ENCODE measurements at regions not wholly inside any gene's neighbourhood (a gene's known extent, or its start where the extent isn't known, plus 50 kb on each side); places are given as distances from the start of the nearest gene placed in this dataset.

DNA sequence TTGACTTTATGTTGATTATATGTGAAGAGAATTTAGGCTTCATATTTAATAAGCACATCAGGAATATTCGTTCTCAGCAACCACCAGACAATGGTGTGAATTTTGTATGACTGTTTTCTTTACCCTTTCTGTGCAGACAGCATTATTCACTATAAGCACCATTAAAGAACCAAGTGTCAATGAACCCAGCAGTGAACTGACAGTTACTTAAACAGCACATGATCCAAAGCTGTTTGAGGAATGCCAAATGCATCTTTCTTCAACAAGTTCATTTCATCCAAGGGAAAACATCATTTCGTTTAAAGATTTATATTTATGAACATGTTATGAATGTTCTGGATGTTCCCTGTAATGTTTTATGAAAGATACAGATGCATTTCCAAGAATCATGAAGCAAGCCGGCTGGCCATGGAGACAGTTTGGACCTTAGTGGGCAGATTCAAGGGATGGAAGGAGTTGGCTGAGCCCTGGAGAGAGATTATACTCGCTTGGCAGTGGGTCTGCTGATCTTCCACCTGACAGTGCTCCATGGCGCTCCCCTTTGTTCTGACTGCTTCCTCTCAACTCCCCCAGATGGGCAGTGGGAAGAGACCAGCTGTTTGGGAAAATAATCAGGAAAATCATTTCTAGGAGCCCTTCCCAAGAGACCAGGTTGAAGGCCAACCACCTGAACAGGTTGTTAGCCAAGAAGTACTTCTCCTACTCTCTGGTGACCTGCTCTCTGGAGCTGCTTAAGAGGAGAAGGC lies 326.0 kb upstream of the RSPO3 start:
- TF ChIP-seq, protein P1, sequence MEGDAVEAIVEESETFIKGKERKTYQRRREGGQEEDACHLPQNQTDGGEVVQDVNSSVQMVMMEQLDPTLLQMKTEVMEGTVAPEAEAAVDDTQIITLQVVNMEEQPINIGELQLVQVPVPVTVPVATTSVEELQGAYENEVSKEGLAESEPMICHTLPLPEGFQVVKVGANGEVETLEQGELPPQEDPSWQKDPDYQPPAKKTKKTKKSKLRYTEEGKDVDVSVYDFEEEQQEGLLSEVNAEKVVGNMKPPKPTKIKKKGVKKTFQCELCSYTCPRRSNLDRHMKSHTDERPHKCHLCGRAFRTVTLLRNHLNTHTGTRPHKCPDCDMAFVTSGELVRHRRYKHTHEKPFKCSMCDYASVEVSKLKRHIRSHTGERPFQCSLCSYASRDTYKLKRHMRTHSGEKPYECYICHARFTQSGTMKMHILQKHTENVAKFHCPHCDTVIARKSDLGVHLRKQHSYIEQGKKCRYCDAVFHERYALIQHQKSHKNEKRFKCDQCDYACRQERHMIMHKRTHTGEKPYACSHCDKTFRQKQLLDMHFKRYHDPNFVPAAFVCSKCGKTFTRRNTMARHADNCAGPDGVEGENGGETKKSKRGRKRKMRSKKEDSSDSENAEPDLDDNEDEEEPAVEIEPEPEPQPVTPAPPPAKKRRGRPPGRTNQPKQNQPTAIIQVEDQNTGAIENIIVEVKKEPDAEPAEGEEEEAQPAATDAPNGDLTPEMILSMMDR (IDR thresholded peaks at IDR 0.05) = no peak
- TF ChIP-seq POLR2A (IDR thresholded peaks at IDR 0.05) = no peak
